ENCODE measurements at regions not wholly inside any gene's neighbourhood (a gene's known extent, or its start where the extent isn't known, plus 50 kb on each side); places are given as distances from the start of the nearest gene placed in this dataset.
A peak's percentile ranks its signal among the peaks of the same experiment; 100 is the strongest.

DNA sequence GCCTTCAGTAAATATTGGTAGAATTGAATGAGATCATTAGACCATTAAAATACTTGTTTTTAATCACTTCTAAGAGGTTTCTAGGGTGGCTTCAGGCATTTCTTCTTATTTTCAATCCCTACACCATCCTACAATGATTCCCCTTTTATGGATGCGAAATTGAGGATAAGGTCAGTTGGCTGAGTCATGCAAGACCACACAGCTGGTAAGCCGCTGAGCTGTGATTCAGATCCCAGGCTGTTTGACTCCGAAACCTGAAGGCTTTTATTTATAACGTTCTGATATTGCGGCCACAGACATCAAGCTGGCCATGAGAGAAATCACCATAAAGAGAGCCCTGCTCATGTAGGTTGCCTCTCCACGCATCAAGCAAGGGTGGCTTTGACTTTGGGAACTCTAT, 133.4 kb downstream of the VAPA start:
- Mint-ChIP-seq H3K9me3 (peaks cover 12% of the 10 kb centered on the region), H3K27ac (no peak overlapping the region), H3K36me3 (peaks cover 4% of the 10 kb centered on the region), H3K27me3 (ENCODE audit: low read depth) (no peaks in the 10 kb centered on the region), H3K4me3 (no peak overlapping the region), H3K4me1 (no peaks in the 10 kb centered on the region)
- TF ChIP-seq, protein P1, sequence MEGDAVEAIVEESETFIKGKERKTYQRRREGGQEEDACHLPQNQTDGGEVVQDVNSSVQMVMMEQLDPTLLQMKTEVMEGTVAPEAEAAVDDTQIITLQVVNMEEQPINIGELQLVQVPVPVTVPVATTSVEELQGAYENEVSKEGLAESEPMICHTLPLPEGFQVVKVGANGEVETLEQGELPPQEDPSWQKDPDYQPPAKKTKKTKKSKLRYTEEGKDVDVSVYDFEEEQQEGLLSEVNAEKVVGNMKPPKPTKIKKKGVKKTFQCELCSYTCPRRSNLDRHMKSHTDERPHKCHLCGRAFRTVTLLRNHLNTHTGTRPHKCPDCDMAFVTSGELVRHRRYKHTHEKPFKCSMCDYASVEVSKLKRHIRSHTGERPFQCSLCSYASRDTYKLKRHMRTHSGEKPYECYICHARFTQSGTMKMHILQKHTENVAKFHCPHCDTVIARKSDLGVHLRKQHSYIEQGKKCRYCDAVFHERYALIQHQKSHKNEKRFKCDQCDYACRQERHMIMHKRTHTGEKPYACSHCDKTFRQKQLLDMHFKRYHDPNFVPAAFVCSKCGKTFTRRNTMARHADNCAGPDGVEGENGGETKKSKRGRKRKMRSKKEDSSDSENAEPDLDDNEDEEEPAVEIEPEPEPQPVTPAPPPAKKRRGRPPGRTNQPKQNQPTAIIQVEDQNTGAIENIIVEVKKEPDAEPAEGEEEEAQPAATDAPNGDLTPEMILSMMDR (IDR thresholded peaks at IDR 0.05; ENCODE audit: unreplicated experiment) = no peak
- DNase-seq (ENCODE audit: low spot score in 2 of 2, unreplicated experiment in 2 of 2) = no peak

DNA sequence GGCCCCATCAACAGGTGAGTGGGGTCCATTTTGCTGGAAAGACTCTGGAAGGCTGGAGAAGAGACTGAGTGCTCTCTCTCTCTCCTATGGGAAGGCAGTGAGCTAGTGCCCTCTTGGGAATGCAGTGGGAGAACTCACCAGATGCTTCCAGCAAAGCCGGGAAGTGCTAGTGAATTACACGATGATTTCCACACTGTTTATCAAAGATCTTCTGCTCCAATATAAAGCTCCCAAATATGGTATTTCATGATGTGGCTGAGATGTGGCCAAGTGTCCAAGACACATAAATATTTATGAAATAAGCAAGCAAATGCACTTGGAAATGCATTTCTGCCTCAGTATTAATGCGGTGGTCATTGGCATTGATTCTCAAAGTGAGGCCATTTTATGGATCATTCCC, 135.9 kb downstream of the VAPA start:
- H3K4me1 Mint-ChIP-seq = peaks cover 3% of the 10 kb centered on the region
- no peaks in the 10 kb centered on the region for H3K27me3 Mint-ChIP-seq (ENCODE audit: low read depth)
- no peak for DNase-seq (ENCODE audit: low spot score in 2 of 2, unreplicated experiment in 2 of 2)
- H3K9me3 Mint-ChIP-seq = no peaks in the 10 kb centered on the region
- H3K36me3 Mint-ChIP-seq = no peaks in the 10 kb centered on the region
- TF ChIP-seq, protein P1 (IDR thresholded peaks at IDR 0.05; ENCODE audit: unreplicated experiment) = no peak
- no peak overlapping the region for H3K4me3 Mint-ChIP-seq
- no peak overlapping the region for H3K27ac Mint-ChIP-seq

DNA sequence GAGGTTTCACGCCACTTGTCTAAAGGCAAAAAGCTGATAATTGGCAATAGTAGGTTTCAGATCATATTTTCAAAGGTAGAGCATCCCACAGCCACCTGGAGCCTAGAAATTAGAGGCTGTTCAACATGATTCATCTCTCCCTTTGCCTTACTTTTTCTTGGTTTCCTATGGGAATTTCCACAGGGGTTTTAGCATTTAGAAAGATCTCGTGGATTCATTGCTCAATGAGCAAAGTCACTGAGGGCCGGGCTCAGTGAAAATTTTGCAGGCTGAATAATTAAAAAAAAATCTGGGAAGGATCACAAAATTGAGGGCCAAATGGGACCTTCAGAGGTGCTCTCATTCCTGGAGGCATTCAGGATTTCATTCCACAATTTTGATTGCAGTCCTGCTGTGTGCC, 137.1 kb downstream of the VAPA start:
- Mint-ChIP-seq H3K4me3 (no peak overlapping the region), H3K36me3 (no peaks in the 10 kb centered on the region), H3K27ac (no peak overlapping the region), H3K27me3 (ENCODE audit: low read depth) (no peaks in the 10 kb centered on the region), H3K4me1 (peaks cover 6% of the 10 kb centered on the region), H3K9me3 (no peaks in the 10 kb centered on the region)
- no peak for DNase-seq (ENCODE audit: low spot score in 2 of 2, unreplicated experiment in 2 of 2)
- TF ChIP-seq, protein P1 (IDR thresholded peaks at IDR 0.05; ENCODE audit: unreplicated experiment) = no peak

DNA sequence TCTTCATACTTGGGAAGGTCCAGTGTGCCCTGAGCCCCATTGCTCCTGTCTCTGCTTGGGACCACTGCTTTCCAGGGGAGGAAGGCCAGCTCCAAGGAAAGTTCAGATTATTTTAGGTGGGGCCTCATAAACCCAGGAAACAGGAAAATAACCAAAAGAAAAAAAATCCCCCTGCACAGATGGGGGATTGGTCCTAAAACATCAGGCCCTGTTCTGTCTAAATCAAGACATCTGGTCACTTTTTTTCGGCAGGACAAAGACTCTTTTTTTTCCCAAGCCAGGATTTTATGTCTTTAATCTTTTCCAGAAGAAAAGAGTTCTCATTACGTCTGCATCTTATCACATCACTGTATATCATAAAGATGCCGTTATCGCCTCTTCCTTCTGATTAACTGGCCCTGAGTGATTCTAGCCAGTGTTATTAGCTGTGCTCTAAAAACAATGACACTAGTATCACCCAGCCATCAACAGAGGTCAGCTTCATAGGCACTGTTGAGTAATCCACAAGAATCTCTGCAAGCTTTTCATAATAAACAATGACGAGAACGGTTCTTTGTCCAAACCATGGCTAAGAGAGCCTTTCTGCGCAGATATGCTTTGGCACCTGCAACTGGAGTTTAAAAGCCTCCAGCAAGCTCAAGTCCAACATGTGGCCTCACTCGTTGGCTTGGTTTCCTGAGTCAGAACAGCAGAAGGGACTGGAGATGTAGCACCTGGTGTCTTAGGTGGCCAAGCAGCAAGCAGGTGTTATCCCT, 138.2 kb downstream of the VAPA start:
- H3K4me1 Mint-ChIP-seq = peaks cover 8% of the 10 kb centered on the region
- TF ChIP-seq, protein P1 (IDR thresholded peaks at IDR 0.05; ENCODE audit: unreplicated experiment) = no peak
- peak overlapping the region; percentile 53 for H3K27ac Mint-ChIP-seq
- no peaks in the 10 kb centered on the region for H3K36me3 Mint-ChIP-seq
- no peak for DNase-seq (ENCODE audit: low spot score in 2 of 2, unreplicated experiment in 2 of 2)
- no peaks in the 10 kb centered on the region for H3K27me3 Mint-ChIP-seq (ENCODE audit: low read depth)
- H3K9me3 Mint-ChIP-seq = no peaks in the 10 kb centered on the region
- H3K4me3 Mint-ChIP-seq = no peak overlapping the region

DNA sequence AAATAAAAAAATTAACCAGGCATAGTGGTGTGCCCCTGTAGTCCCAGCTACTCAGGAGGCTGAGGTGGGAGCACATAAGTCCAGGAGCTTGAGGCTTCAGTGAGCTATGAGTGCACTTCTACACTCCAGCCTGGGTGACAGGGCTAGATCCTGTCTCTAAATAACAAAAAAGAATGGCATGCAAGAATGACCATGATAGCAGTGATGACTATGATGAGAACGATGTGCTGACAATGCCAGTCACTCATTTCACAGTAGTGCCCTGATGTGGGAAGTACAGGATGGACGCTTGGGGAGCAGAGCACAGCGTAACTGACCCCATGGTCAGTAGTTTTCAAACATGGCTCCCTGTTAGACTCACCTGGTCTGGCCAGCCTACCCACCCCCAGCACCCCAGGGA, 139.1 kb downstream of the VAPA start:
- no peaks in the 10 kb centered on the region for H3K9me3 Mint-ChIP-seq
- DNase-seq (ENCODE audit: low spot score in 2 of 2, unreplicated experiment in 2 of 2) = no peak
- TF ChIP-seq, protein P1 (IDR thresholded peaks at IDR 0.05; ENCODE audit: unreplicated experiment) = no peak

More for the DNA sequence above, 139.1 kb downstream of the VAPA start:
- H3K4me1 Mint-ChIP-seq = peaks cover 16% of the 10 kb centered on the region
- no peaks in the 10 kb centered on the region for H3K36me3 Mint-ChIP-seq
- H3K27me3 Mint-ChIP-seq (ENCODE audit: low read depth) = no peaks in the 10 kb centered on the region
- no peak overlapping the region for H3K4me3 Mint-ChIP-seq
- no peak overlapping the region for H3K27ac Mint-ChIP-seq
